Mesothelial cell of epicardium (in vitro differentiated cells): ENCODE measurements at regions not wholly inside any gene's neighbourhood (a gene's known extent, or its start where the extent isn't known, plus 50 kb on each side); places are given as distances from the start of the nearest gene placed in this dataset.

Experiments
- DNase-seq, 2 experiments: peaks; one replicate each; pipeline ENCODE4 v3.0.0; 2021; ENCODE audit warnings: low spot score in 2 of 2; ENCODE audit not compliant: unreplicated experiment in 2 of 2
- H3K27ac Mint-ChIP-seq: 2 replicates; pipeline ENCODE4 v1.8.0; 2021; ENCODE audit warnings: mixed read lengths
- H3K27me3 Mint-ChIP-seq: 2 replicates; pipeline ENCODE4 v1.8.0; 2021; ENCODE audit warnings: low read depth, mixed read lengths
- H3K36me3 Mint-ChIP-seq: 2 replicates; pipeline ENCODE4 v1.8.0; 2021; ENCODE audit warnings: mixed read lengths
- H3K4me1 Mint-ChIP-seq: 2 replicates; pipeline ENCODE4 v1.8.0; 2021; ENCODE audit warnings: mixed read lengths
- H3K4me3 Mint-ChIP-seq: 2 replicates; pipeline ENCODE4 v1.8.0; 2021; ENCODE audit warnings: mild to moderate bottlenecking, moderate library complexity, mixed read lengths
- H3K9me3 Mint-ChIP-seq: 2 replicates; pipeline ENCODE4 v1.8.0; 2021; ENCODE audit warnings: mixed read lengths
- CTCF ChIP-seq: fragments of 200-600 bp; sonication (generic); IDR thresholded peaks from one replicate; pipeline ENCODE4 v1.5.0; 2021; ENCODE audit warnings: antibody characterized with exemption; ENCODE audit not compliant: unreplicated experiment

- no peaks in the 10 kb centered on the region for H3K36me3 Mint-ChIP-seq
- H3K27me3 Mint-ChIP-seq, result no peaks in the 10 kb centered on the region
- no peak for TF ChIP-seq CTCF
- H3K4me3 Mint-ChIP-seq, result no peak overlapping the region
- H3K4me1 Mint-ChIP-seq, result peaks cover 4% of the 10 kb centered on the region
- H3K27ac Mint-ChIP-seq, result no peak overlapping the region
- no peak for DNase-seq
- H3K9me3 Mint-ChIP-seq, result no peaks in the 10 kb centered on the region
Observed at GRCh38 chr15:79381593-79381992, 50.5 kb upstream of the MINAR1 start.
